ENCODE measurements at regions not wholly inside any gene's neighbourhood (a gene's known extent, or its start where the extent isn't known, plus 50 kb on each side); places are given as distances from the start of the nearest gene placed in this dataset.

- Histone ChIP-seq H3K9me3 (ENCODE audit: control insufficient read depth in 3 of 3, low read length in 3 of 3) (no peaks in the 10 kb centered on the region), H3K36me3 (ENCODE audit: control insufficient read depth in 3 of 3, insufficient read depth in 3 of 3, low read length in 3 of 3) (no peaks in the 10 kb centered on the region), H3K27me3 (ENCODE audit: control insufficient read depth in 3 of 3, insufficient read depth in 3 of 3, low read length in 3 of 3) (no peaks in the 10 kb centered on the region), H3K4me3 (ENCODE audit: low read length in 3 of 3) (no peak overlapping the region), H3K27ac (ENCODE audit: low read depth, low read length) (no peak overlapping the region), H3K4me1 (ENCODE audit: control insufficient read depth in 3 of 3, insufficient read depth in 3 of 3, low read length in 3 of 3) (peaks cover 4% of the 10 kb centered on the region in 3 donors), H3K9ac (ENCODE audit: low read depth in 1 of 3, low read length in 3 of 3) (no peak overlapping the region)
These were observed 77.3 kb downstream of the INSIG2 start for GRCh38 chr2:118165595-118165994.

Measured in skeletal muscle tissue (tissue), 3 donors.